ENCODE measurements at regions not wholly inside any gene's neighbourhood (a gene's known extent, or its start where the extent isn't known, plus 50 kb on each side); places are given as distances from the start of the nearest gene placed in this dataset.
"Not testable (repeated sequence)": the region's sequence is repeated elsewhere in the genome, so short reads cannot be mapped to it uniquely, and the experiment has no call there.

- Histone ChIP-seq H3K9me3 (ENCODE audit: insufficient read depth, low read depth) (no peaks in the 10 kb centered on the region), H3K27me3 (ENCODE audit: insufficient read depth, low read depth) (no peaks in the 10 kb centered on the region), H3K9me2 (ENCODE audit: insufficient read depth) (no peaks in the 10 kb centered on the region), H3K4me1 (replicated peaks; ENCODE audit: insufficient read depth) (no peaks in the 10 kb centered on the region), H3K4me2 (no peak overlapping the region), H3K36me3 (ENCODE audit: low read depth) (no peaks in the 10 kb centered on the region), H2AFZ (no peak overlapping the region), H3K4me3 (no peak overlapping the region), H4K20me1 (ENCODE audit: insufficient read depth) (no peaks in the 10 kb centered on the region), H3F3A (ENCODE audit: insufficient read depth, low read depth) (no peaks in the 10 kb centered on the region), H3K79me2 (ENCODE audit: low read depth) (no peaks in the 10 kb centered on the region), H3K27ac (no peak overlapping the region)
- no TSS peak for BruUV-seq (replicated peaks)
- ChIA-PET CTCF (no interaction called here), POLR2A (ENCODE audit: unreplicated experiment) (no interaction called here)
- TF ChIP-seq EZH2 (IDR thresholded peaks at IDR 0.05; ENCODE audit: low read depth) (no peak), CTCF (conservative IDR thresholded peaks at IDR 0.05) (no peak)
- intact Hi-C loops (cut with micrococcal nuclease; ENCODE audit: unreplicated experiment): no loop called here
- no peak for DNase-seq
Measured at GRCh38 chr2:195138435-195138834, 518.6 kb upstream of the SLC39A10 start.

- H3F3A ChIP-seq (ENCODE audit: insufficient read depth, low read depth); H3K27ac ChIP-seq; BruUV-seq (replicated peaks); H3K9me3 ChIP-seq (ENCODE audit: insufficient read depth, low read depth); intact Hi-C loops (cut with micrococcal nuclease; ENCODE audit: unreplicated experiment); H3K9me2 ChIP-seq (ENCODE audit: insufficient read depth); H2AFZ ChIP-seq; H3K4me2 ChIP-seq; H3K4me1 ChIP-seq (replicated peaks; ENCODE audit: insufficient read depth); POLR2A ChIA-PET (ENCODE audit: unreplicated experiment); CTCF ChIA-PET; H3K79me2 ChIP-seq (ENCODE audit: low read depth); H3K4me3 ChIP-seq; DNase-seq; H3K27me3 ChIP-seq (ENCODE audit: insufficient read depth, low read depth); H3K36me3 ChIP-seq (ENCODE audit: low read depth); H4K20me1 ChIP-seq (ENCODE audit: insufficient read depth): not testable (repeated sequence)
Measured at GRCh38 chr2:195125889-195126288, 531.1 kb upstream of the SLC39A10 start.

- Histone ChIP-seq H3K27ac (no peak overlapping the region), H3K4me2 (no peak overlapping the region), H3K4me3 (no peak overlapping the region), H4K20me1 (ENCODE audit: insufficient read depth) (no peaks in the 10 kb centered on the region), H3F3A (ENCODE audit: insufficient read depth, low read depth) (no peaks in the 10 kb centered on the region), H3K79me2 (ENCODE audit: low read depth) (no peaks in the 10 kb centered on the region), H3K36me3 (ENCODE audit: low read depth) (no peaks in the 10 kb centered on the region), H3K4me1 (replicated peaks; ENCODE audit: insufficient read depth) (no peaks in the 10 kb centered on the region), H3K27me3 (ENCODE audit: insufficient read depth, low read depth) (no peaks in the 10 kb centered on the region), H2AFZ (no peak overlapping the region), H3K9me2 (ENCODE audit: insufficient read depth) (no peaks in the 10 kb centered on the region), H3K9me3 (ENCODE audit: insufficient read depth, low read depth) (no peaks in the 10 kb centered on the region)
- no peak for DNase-seq
- POLR2A ChIA-PET (ENCODE audit: unreplicated experiment): no interaction called here
- BruUV-seq (replicated peaks): no TSS peak
- no peak for TF ChIP-seq EZH2 (IDR thresholded peaks at IDR 0.05; ENCODE audit: low read depth)
- TF ChIP-seq CTCF (conservative IDR thresholded peaks at IDR 0.05): no peak
- CTCF ChIA-PET: no interaction called here
- intact Hi-C loops (cut with micrococcal nuclease; ENCODE audit: unreplicated experiment): no loop called here
Measured at GRCh38 chr2:195124391-195125079, 532.5 kb upstream of the SLC39A10 start.

DNA sequence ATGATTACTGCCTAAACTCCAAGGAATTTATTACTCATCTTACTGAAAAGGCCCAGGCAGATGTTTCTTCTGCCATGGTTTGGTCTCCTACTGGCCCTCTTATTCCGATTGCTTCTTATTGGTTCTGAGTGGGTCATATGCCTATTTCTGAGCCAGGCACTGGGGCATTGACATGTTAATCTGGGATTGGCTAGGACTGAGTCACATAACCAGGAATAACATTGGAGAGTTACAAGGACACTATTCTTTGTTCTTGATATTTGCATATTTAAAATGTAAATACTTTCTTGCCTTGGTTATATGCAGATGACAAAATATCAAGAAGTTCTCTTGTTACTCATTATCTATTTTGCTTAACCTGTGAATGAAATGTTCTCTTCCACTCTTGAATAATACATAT is 534.4 kb upstream of the SLC39A10 start:
- no peaks in the 10 kb centered on the region for H3K27me3 ChIP-seq (ENCODE audit: insufficient read depth, low read depth)
- DNase-seq: no peak
- H3K27ac ChIP-seq: no peak overlapping the region
- H3K4me1 ChIP-seq (replicated peaks; ENCODE audit: insufficient read depth): no peaks in the 10 kb centered on the region
- H3K9me2 ChIP-seq (ENCODE audit: insufficient read depth): no peaks in the 10 kb centered on the region
- intact Hi-C loops (cut with micrococcal nuclease; ENCODE audit: unreplicated experiment): no loop called here
- H3K9me3 ChIP-seq (ENCODE audit: insufficient read depth, low read depth): no peaks in the 10 kb centered on the region
- H4K20me1 ChIP-seq (ENCODE audit: insufficient read depth): no peaks in the 10 kb centered on the region
- H3K4me3 ChIP-seq: no peak overlapping the region
- POLR2A ChIA-PET (ENCODE audit: unreplicated experiment): no interaction called here
- TF ChIP-seq CTCF (conservative IDR thresholded peaks at IDR 0.05): no peak
- no peak for TF ChIP-seq EZH2 (IDR thresholded peaks at IDR 0.05; ENCODE audit: low read depth)
- H3F3A ChIP-seq (ENCODE audit: insufficient read depth, low read depth): no peaks in the 10 kb centered on the region
- no TSS peak for BruUV-seq (replicated peaks)
- no peak overlapping the region for H3K4me2 ChIP-seq
- no peak overlapping the region for H2AFZ ChIP-seq
- CTCF ChIA-PET: no interaction called here
- no peaks in the 10 kb centered on the region for H3K36me3 ChIP-seq (ENCODE audit: low read depth)
- H3K79me2 ChIP-seq (ENCODE audit: low read depth): no peaks in the 10 kb centered on the region

Data from PC-9 (cell line).